ENCODE measurements at regions not wholly inside any gene's neighbourhood (a gene's known extent, or its start where the extent isn't known, plus 50 kb on each side); places are given as distances from the start of the nearest gene placed in this dataset.

- no peak for TF ChIP-seq CTCF (IDR thresholded peaks at IDR 0.05; ENCODE audit: extremely low read depth, missing control alignments)
- DNase-seq (ENCODE audit: low spot score) = no peak
These were observed 486.6 kb upstream of the CDH11 start for GRCh38 chr16:65608455-65608854.

GRCh38 chr16:65604771-65605170 lies 482.9 kb upstream of the CDH11 start:
- DNase-seq (ENCODE audit: low spot score) = no peak
- TF ChIP-seq CTCF (IDR thresholded peaks at IDR 0.05; ENCODE audit: extremely low read depth, missing control alignments) = no peak

GRCh38 chr16:65601781-65602180 lies 479.9 kb upstream of the CDH11 start:
- TF ChIP-seq CTCF (IDR thresholded peaks at IDR 0.05; ENCODE audit: extremely low read depth, missing control alignments) = no peak

GRCh38 chr16:65600629-65601028 lies 478.8 kb upstream of the CDH11 start:
- no peak for DNase-seq (ENCODE audit: low spot score)
- TF ChIP-seq CTCF (IDR thresholded peaks at IDR 0.05; ENCODE audit: extremely low read depth, missing control alignments) = no peak

More at GRCh38 chr16:65601781-65602180, 479.9 kb upstream of the CDH11 start:
- DNase-seq (ENCODE audit: low spot score) = no peak

GRCh38 chr16:65600046-65600445 lies 478.2 kb upstream of the CDH11 start:
- no peak for DNase-seq (ENCODE audit: low spot score)
- no peak for TF ChIP-seq CTCF (IDR thresholded peaks at IDR 0.05; ENCODE audit: extremely low read depth, missing control alignments)

- TF ChIP-seq CTCF (IDR thresholded peaks at IDR 0.05; ENCODE audit: extremely low read depth, missing control alignments) = no peak
- no peak for DNase-seq (ENCODE audit: low spot score)
These were observed 476.8 kb upstream of the CDH11 start for GRCh38 chr16:65598621-65599020.

- no peak for DNase-seq (ENCODE audit: low spot score)
- no peak for TF ChIP-seq CTCF (IDR thresholded peaks at IDR 0.05; ENCODE audit: extremely low read depth, missing control alignments)
These were observed 461.6 kb upstream of the CDH11 start for GRCh38 chr16:65583498-65583897.
